Fibroblast of lung (primary cell): ENCODE measurements at regions not wholly inside any gene's neighbourhood (a gene's known extent, or its start where the extent isn't known, plus 50 kb on each side); places are given as distances from the start of the nearest gene placed in this dataset.
"Not testable (repeated sequence)": the region's sequence is repeated elsewhere in the genome, so short reads cannot be mapped to it uniquely, and the experiment has no call there.

ENCODE experiments used
- DNase-seq, 2 donors: peaks; one replicate each; pipeline versions ENCODE4 v3.0.0 to v3.0.0-alpha.2; 2010; ENCODE audit warnings: low read depth in 2 of 2
- H2AFZ ChIP-seq: 2 replicates; pipeline ENCODE4 v1.5.1; 2012; ENCODE audit warnings: low read length, control low read depth, inconsistent platforms
- H3K27ac ChIP-seq: 2 replicates; pipeline ENCODE4 v1.5.1; 2011; ENCODE audit warnings: low read length, control low read depth; ENCODE audit not compliant: insufficient read depth
- H3K27me3 ChIP-seq: 2 replicates; pipeline ENCODE4 v1.5.1; 2011; ENCODE audit warnings: mild to moderate bottlenecking, low read length; ENCODE audit not compliant: control insufficient read depth, insufficient read depth
- H3K36me3 ChIP-seq: 2 replicates; pipeline ENCODE4 v1.5.1; 2011; ENCODE audit warnings: low read length; ENCODE audit not compliant: control insufficient read depth, insufficient read depth
- H3K4me1 ChIP-seq: 2 replicates; pipeline ENCODE4 v1.5.1; 2011; ENCODE audit warnings: low read length; ENCODE audit not compliant: control insufficient read depth, insufficient read depth; ENCODE audit errors: extremely low read depth
- H3K4me2 ChIP-seq: 2 replicates; pipeline ENCODE4 v1.5.1; 2011; ENCODE audit warnings: low read length, control low read depth; ENCODE audit not compliant: insufficient read depth; ENCODE audit errors: extremely low read depth
- H3K4me3 ChIP-seq, 4 experiments: fragments of 200-600 bp in 1 of 4; sonication (generic) in 1 of 4; replicated peaks in 1 of 4; 2 replicates each; pipeline ENCODE4 v1.5.1; 2011 to 2016; ENCODE audit warnings: low read length in 4 of 4, low read depth in 3 of 4, mild to moderate bottlenecking in 3 of 4, control low read depth in 2 of 4, inconsistent platforms in 1 of 4, mixed read lengths in 1 of 4; ENCODE audit not compliant: insufficient read depth in 1 of 4; ENCODE audit errors: control extremely low read depth in 1 of 4
- H3K79me2 ChIP-seq: 2 replicates; pipeline ENCODE4 v1.5.1; 2012; ENCODE audit warnings: mild to moderate bottlenecking, low read length, inconsistent platforms; ENCODE audit not compliant: control insufficient read depth, insufficient read depth
- H3K9ac ChIP-seq: 2 replicates; pipeline ENCODE4 v1.5.1; 2011; ENCODE audit warnings: mild to moderate bottlenecking, low read length, control low read depth; ENCODE audit not compliant: insufficient read depth
- H3K9me3 ChIP-seq: 2 replicates; pipeline ENCODE4 v1.5.1; 2012; ENCODE audit warnings: low read depth, low read length; ENCODE audit not compliant: control insufficient read depth, insufficient read depth
- H4K20me1 ChIP-seq: 2 replicates; pipeline ENCODE4 v1.5.1; 2011; ENCODE audit warnings: low read length; ENCODE audit not compliant: control insufficient read depth, insufficient read depth; ENCODE audit errors: extremely low read depth
- CTCF ChIP-seq, 2 donors: IDR thresholded peaks in 1 of 2; conservative IDR thresholded peaks in 1 of 2; 1 replicate in 1 of 2; 2 replicates in 1 of 2; pipeline ENCODE4 v1.5.1; 2011 to 2012; ENCODE audit warnings: low read length in 2 of 2, control low read depth in 1 of 2, inconsistent platforms in 1 of 2, low read depth in 1 of 2, mild to moderate bottlenecking in 1 of 2
- EZH2 ChIP-seq: IDR thresholded peaks from 2 replicates; pipeline ENCODE4 v1.5.1; 2012; ENCODE audit warnings: low read length, control low read depth, mild to moderate bottlenecking; ENCODE audit errors: missing control alignments

DNA sequence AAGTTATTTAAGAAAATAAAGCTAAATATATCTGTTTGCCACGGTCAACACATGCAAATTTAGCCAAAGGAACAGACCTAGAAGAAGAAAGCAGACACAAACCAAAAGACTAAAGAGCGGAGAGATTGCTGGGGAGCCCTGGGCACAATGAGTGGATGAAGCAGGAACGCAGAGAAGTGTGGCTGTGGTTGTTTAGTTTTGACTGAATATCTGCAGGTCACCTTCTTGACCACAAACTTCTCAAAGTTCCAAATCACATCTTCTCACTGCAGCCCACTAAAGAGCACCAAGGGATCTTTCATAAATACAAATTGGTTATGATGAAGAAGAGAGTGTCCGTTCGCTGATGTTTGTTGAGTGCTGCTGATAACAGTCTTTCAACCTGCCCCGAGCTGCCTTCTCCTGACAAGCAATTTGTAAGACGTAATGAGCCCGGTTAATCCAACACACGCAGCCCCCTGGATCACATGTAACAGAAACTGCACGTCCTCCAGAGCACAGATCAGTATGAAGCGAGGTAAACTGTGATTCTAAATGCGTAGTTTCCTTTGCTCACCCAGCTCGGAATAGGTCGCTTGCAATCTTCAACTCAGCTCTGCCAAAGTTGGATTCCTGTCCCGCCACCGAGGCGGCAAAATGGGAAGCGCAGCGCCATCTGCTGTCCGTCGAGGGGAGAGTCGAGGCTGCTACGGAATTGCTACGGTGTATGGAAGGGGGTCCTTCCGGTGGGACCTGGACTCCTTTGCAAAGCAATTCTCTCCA lies 120.8 kb downstream of the GXYLT1 start:
- TF ChIP-seq EZH2 (no peak), CTCF (conservative IDR thresholded peaks at IDR 0.05 in 1 of 2, IDR thresholded peaks at IDR 0.05 in 1 of 2; ENCODE audit: low read depth in 1 of 2, low read length in 2 of 2) (peak; percentile 97 to 98)
- Histone ChIP-seq H3K9me3 (no peaks in the 10 kb centered on the region), H3K4me1 (no peaks in the 10 kb centered on the region), H3K27me3 (no peaks in the 10 kb centered on the region), H3K4me2 (peak overlapping the region; percentile 98), H3K79me2 (no peaks in the 10 kb centered on the region), H3K4me3 (peak overlapping the region; percentile 42 to 54 (median 52)), H3K9ac (no peak overlapping the region), H3K27ac (no peak overlapping the region), H4K20me1 (no peaks in the 10 kb centered on the region), H3K36me3 (no peaks in the 10 kb centered on the region), H2AFZ (peak overlapping the region; percentile 91)
- DNase-seq = peak; percentile 69 to 70

GRCh38 chr12:42021937-42022336 lies 122.7 kb downstream of the GXYLT1 start:
- H3K9ac ChIP-seq, H2AFZ ChIP-seq: not testable (repeated sequence)

GRCh38 chr12:42021469-42021868 lies 123.2 kb downstream of the GXYLT1 start:
- no peaks in the 10 kb centered on the region for H3K27me3 ChIP-seq
- no peaks in the 10 kb centered on the region for H3K79me2 ChIP-seq
- H3K9me3 ChIP-seq = no peaks in the 10 kb centered on the region
- H3K36me3 ChIP-seq = no peaks in the 10 kb centered on the region
- no peaks in the 10 kb centered on the region for H3K4me1 ChIP-seq
- H3K9ac ChIP-seq = no peak overlapping the region
- H3K4me2 ChIP-seq = no peak overlapping the region
- no peak for TF ChIP-seq EZH2
- no peak for TF ChIP-seq CTCF (conservative IDR thresholded peaks at IDR 0.05 in 1 of 2, IDR thresholded peaks at IDR 0.05 in 1 of 2; ENCODE audit: low read depth in 1 of 2, low read length in 2 of 2)
- DNase-seq = peak in 1 of 2 donors; percentile 15
- H3K27ac ChIP-seq = no peak overlapping the region
- no peak overlapping the region for H2AFZ ChIP-seq
- H3K4me3 ChIP-seq = no peak overlapping the region
- no peaks in the 10 kb centered on the region for H4K20me1 ChIP-seq

More at GRCh38 chr12:42021937-42022336, 122.7 kb downstream of the GXYLT1 start:
- H3K36me3 ChIP-seq, H3K27ac ChIP-seq, H3K4me3 ChIP-seq, H3K79me2 ChIP-seq, H3K9me3 ChIP-seq, DNase-seq, H3K4me1 ChIP-seq, H3K4me2 ChIP-seq, H3K27me3 ChIP-seq, H4K20me1 ChIP-seq: not testable (repeated sequence)
